Adrenal gland (tissue), 9 donors: ENCODE measurements at regions not wholly inside any gene's neighbourhood (a gene's known extent, or its start where the extent isn't known, plus 50 kb on each side); places are given as distances from the start of the nearest gene placed in this dataset.

ENCODE experiments used
- DNase-seq, 7 donors: peaks; one replicate each; pipeline ENCODE4 v3.0.0-alpha.2; 2019 to 2020
- H3K27ac ChIP-seq, 5 donors: fragments of 200-600 bp; sonication (generic) in 4 of 5; 1 replicate in 3 of 5; 2 replicates in 2 of 5; pipeline versions ENCODE4 v1.5.1 to v1.8.0; 2016 to 2020; ENCODE audit warnings: mild to moderate bottlenecking in 1 of 5
- H3K27me3 ChIP-seq: fragments of 200-600 bp; 2 replicates; pipeline ENCODE4 v1.8.0; 2021
- H3K36me3 ChIP-seq, 2 donors: fragments of 200-600 bp; replicated peaks in 1 of 2; 1 replicate in 1 of 2; 2 replicates in 1 of 2; pipeline versions ENCODE4 v1.5.1 to v1.8.0; 2018 to 2022
- H3K4me1 ChIP-seq, 2 donors: fragments of 200-600 bp; replicated peaks in 1 of 2; 1 replicate in 1 of 2; 2 replicates in 1 of 2; pipeline versions ENCODE4 v1.5.1 to v1.8.0; 2018 to 2021
- H3K4me3 ChIP-seq, 4 donors: fragments of 200-600 bp; sonication (generic) in 3 of 4; one replicate each; pipeline ENCODE4 v1.5.1; 2016 to 2018
- H3K9me3 ChIP-seq, 3 donors: fragments of 200-600 bp; sonication (generic) in 1 of 3; replicated peaks in 1 of 3; 1 replicate in 2 of 3; 2 replicates in 1 of 3; pipeline versions ENCODE4 v1.5.1 to v1.8.0; 2016 to 2021
- CTCF ChIP-seq, 6 experiments: fragments of 450-650 bp in 4 of 6; fragments of 200-600 bp in 2 of 6; sonication (generic) in 1 of 6; IDR thresholded peaks; 1 replicate in 5 of 6; 2 replicates in 1 of 6; pipeline versions ENCODE4 v1.5.1 to v1.8.0; 2016 to 2021; ENCODE audit warnings: antibody characterized with exemption in 6 of 6, mild to moderate bottlenecking in 2 of 6, moderate library complexity in 1 of 6
- POLR2A ChIP-seq, 2 donors: fragments of 450-650 bp; IDR thresholded peaks; one replicate each; pipeline ENCODE4 v1.6.1; 2017; ENCODE audit warnings: antibody characterized with exemption in 2 of 2, mild to moderate bottlenecking in 2 of 2, moderate library complexity in 1 of 2
- WGBS, 4 donors: extraction: QIAGEN DNeasy Blood & Tissue Kit in 2 of 4; methylation state at CpG; one replicate each; pipeline versions ENCODE4 v1.1.5 to v1.1.7; 2013 to 2017; 5-methylcytosine and 5-hydroxymethylcytosine counted together
- intact Hi-C, 2 donors: fragments of 100-400 bp; cut with DNase I; formaldehyde crosslinking; loops; one replicate each; pipeline versions ENCODE4 v1.14.1 to v1.15.0; 2022 to 2023
- donor health status: healthy with polysubstance abuse.
- donor health status: Bipolar disorder and iron deficiency.
- donor health status: DM: yes; HTN: yes; CAD: no.
- donor health status: DM: no; HTN: no; CAD: no.
- donor health status: DM: no; HTN: no; CAD: no.

GRCh38 chr9:23243523-23243922, 582.5 kb downstream of the ELAVL2 start:
- TF ChIP-seq POLR2A (IDR thresholded peaks at IDR 0.05) (no peak), CTCF (IDR thresholded peaks at IDR 0.05) (no peak)
- Histone ChIP-seq H3K4me3 (no peak overlapping the region), H3K4me1 (no peaks in the 10 kb centered on the region), H3K36me3 (no peaks in the 10 kb centered on the region), H3K9me3 (no peaks in the 10 kb centered on the region), H3K27me3 (no peaks in the 10 kb centered on the region), H3K27ac (no peak overlapping the region)
- DNase-seq = no peak
- 75 to 81% (median 78%) methylated on average over 1 of the region's 1 CpG for WGBS, 4 donors
- intact Hi-C loops = no loop called here

GRCh38 chr9:23245067-23245466, 581.0 kb downstream of the ELAVL2 start:
- Histone ChIP-seq H3K27ac (no peak overlapping the region), H3K36me3 (no peaks in the 10 kb centered on the region), H3K27me3 (no peaks in the 10 kb centered on the region), H3K4me1 (no peaks in the 10 kb centered on the region), H3K4me3 (no peak overlapping the region), H3K9me3 (no peaks in the 10 kb centered on the region)
- no peak for DNase-seq
- no peak for TF ChIP-seq POLR2A (IDR thresholded peaks at IDR 0.05)
- no peak for TF ChIP-seq CTCF (IDR thresholded peaks at IDR 0.05)
- intact Hi-C loops = no loop called here

- Histone ChIP-seq H3K27me3 (no peaks in the 10 kb centered on the region), H3K9me3 (no peaks in the 10 kb centered on the region), H3K4me1 (no peaks in the 10 kb centered on the region), H3K27ac (no peak overlapping the region), H3K36me3 (no peaks in the 10 kb centered on the region), H3K4me3 (no peak overlapping the region)
- intact Hi-C loops = no loop called here
- no peak for DNase-seq
- TF ChIP-seq POLR2A (IDR thresholded peaks at IDR 0.05) = no peak
- TF ChIP-seq CTCF (IDR thresholded peaks at IDR 0.05) = no peak
- 61 to 67% (median 64%) methylated on average over 9 of the region's 9 CpGs for WGBS, 4 donors
Measured at GRCh38 chr9:23254404-23255184, 571.4 kb downstream of the ELAVL2 start.

GRCh38 chr9:23255346-23255745, 570.7 kb downstream of the ELAVL2 start:
- no peak for TF ChIP-seq POLR2A (IDR thresholded peaks at IDR 0.05)
- TF ChIP-seq CTCF (IDR thresholded peaks at IDR 0.05) = no peak
- no peak overlapping the region for H3K4me3 ChIP-seq
- no peak for DNase-seq
- WGBS, 4 donors = 37 to 44% (median 39%) methylated on average over 3 of the region's 3 CpGs
- no peaks in the 10 kb centered on the region for H3K36me3 ChIP-seq
- no peaks in the 10 kb centered on the region for H3K9me3 ChIP-seq
- intact Hi-C loops = no loop called here
- H3K27ac ChIP-seq = no peak overlapping the region
- H3K4me1 ChIP-seq = no peaks in the 10 kb centered on the region
- H3K27me3 ChIP-seq = no peaks in the 10 kb centered on the region
